BE2C (cell line): ENCODE measurements at regions not wholly inside any gene's neighbourhood (a gene's known extent, or its start where the extent isn't known, plus 50 kb on each side); places are given as distances from the start of the nearest gene placed in this dataset.

Experiments
- DNase-seq: peaks from one replicate; pipeline ENCODE4 v3.0.0-alpha.2; 2020
- H3K27me3 ChIP-seq: fragments of 250-450 bp; sonication (Bioruptor Pico); 2 replicates; pipeline ENCODE4 v1.5.1; 2020; ENCODE audit warnings: mild to moderate bottlenecking
- H3K36me3 ChIP-seq: fragments of 250-450 bp; sonication (Bioruptor Pico); 2 replicates; pipeline ENCODE4 v1.5.1; 2020; ENCODE audit warnings: mild to moderate bottlenecking
- H3K4me1 ChIP-seq: fragments of 250-450 bp; sonication (Bioruptor Pico); 2 replicates; pipeline ENCODE4 v1.5.1; 2020
- H3K4me3 ChIP-seq: 2 replicates; pipeline ENCODE4 v1.5.1; 2011; ENCODE audit warnings: low read depth, low read length
- H3K9me3 ChIP-seq: fragments of 250-450 bp; sonication (Bioruptor Pico); 2 replicates; pipeline ENCODE4 v1.5.1; 2020
- TF ChIP-seq, protein P1 (sequence below): IDR thresholded peaks from 2 replicates; pipeline ENCODE4 v1.5.1; 2012; ENCODE audit warnings: mild to moderate bottlenecking, low read depth, low read length

DNA sequence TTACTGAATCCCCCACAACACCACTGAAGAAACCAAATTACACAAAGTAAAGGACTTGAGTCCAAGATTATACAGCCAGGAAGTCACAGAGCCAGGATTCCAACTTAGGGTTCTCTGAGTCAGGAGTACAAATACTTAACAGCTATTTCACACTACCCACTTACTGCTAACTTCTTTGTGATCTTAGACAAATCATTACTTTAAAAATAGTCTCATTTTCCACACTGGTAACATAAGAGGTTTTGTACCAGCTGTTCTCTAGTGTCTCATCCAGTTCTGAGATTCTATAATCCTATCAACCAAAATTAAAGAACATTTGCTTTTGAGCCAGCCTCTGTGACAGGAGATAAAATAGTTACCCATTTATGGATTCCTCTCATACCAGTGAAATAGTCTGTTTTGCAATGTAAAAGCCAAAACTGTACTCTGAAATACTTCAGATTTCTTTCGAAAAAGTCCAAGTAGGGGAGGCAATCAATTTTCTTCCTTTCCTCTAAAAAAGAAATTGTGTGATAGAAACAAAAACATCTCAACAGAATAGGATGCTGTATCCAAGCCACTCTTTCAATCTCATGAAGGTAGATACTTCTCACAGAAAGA lies 157.6 kb downstream of the LRATD1 start:
- H3K27me3 ChIP-seq: no peaks in the 10 kb centered on the region
- no peak overlapping the region for H3K4me3 ChIP-seq
- no peaks in the 10 kb centered on the region for H3K9me3 ChIP-seq
- DNase-seq: no peak
- no peaks in the 10 kb centered on the region for H3K36me3 ChIP-seq
- TF ChIP-seq, protein P1, sequence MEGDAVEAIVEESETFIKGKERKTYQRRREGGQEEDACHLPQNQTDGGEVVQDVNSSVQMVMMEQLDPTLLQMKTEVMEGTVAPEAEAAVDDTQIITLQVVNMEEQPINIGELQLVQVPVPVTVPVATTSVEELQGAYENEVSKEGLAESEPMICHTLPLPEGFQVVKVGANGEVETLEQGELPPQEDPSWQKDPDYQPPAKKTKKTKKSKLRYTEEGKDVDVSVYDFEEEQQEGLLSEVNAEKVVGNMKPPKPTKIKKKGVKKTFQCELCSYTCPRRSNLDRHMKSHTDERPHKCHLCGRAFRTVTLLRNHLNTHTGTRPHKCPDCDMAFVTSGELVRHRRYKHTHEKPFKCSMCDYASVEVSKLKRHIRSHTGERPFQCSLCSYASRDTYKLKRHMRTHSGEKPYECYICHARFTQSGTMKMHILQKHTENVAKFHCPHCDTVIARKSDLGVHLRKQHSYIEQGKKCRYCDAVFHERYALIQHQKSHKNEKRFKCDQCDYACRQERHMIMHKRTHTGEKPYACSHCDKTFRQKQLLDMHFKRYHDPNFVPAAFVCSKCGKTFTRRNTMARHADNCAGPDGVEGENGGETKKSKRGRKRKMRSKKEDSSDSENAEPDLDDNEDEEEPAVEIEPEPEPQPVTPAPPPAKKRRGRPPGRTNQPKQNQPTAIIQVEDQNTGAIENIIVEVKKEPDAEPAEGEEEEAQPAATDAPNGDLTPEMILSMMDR: no peak
- H3K4me1 ChIP-seq: no peaks in the 10 kb centered on the region

DNA sequence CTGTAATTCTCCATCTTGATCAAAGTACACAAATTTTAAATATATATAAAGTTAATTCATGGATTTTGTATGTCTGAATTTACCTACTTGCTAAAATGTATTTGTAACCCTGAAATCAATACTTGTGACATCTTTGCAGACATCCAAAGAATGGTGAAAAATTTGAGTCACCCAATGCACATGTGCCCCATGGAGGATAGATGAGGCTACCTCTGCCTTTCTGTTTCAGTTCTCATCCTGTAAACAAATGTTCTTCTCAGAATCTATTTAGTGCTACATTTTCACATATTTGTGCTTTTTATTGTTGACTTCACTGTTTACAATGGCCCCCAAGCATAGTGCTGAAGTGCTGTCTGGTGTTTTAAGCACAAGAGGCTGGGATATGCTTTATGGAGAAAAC lies 171.5 kb downstream of the LRATD1 start:
- no peaks in the 10 kb centered on the region for H3K4me1 ChIP-seq
- H3K9me3 ChIP-seq: no peaks in the 10 kb centered on the region
- no peak overlapping the region for H3K4me3 ChIP-seq
- no peaks in the 10 kb centered on the region for H3K27me3 ChIP-seq
- H3K36me3 ChIP-seq: no peaks in the 10 kb centered on the region
- no peak for DNase-seq
- TF ChIP-seq, protein P1: no peak

DNA sequence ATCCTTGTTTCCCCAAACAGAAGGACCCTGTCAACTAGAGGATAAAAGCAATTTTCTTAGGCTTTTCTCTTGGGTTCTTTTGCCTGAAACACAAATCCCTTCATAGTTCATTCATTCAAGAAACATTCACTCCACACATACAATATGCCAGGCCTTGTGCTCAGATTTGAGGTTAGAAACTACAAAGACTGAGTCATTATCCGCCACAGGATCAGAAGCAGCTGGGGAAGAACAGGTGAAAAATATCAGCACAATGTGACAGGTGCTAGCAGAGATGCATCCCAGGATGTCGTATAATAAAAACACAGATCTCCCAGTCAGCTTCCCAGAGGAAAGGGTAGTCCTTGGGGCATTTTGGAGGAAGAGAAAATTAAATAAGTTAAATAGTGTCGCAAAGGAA lies 172.4 kb downstream of the LRATD1 start:
- Histone ChIP-seq H3K27me3 (no peaks in the 10 kb centered on the region), H3K36me3 (no peaks in the 10 kb centered on the region), H3K4me1 (no peaks in the 10 kb centered on the region), H3K9me3 (no peaks in the 10 kb centered on the region), H3K4me3 (no peak overlapping the region)
- no peak for DNase-seq
- TF ChIP-seq, protein P1: no peak

DNA sequence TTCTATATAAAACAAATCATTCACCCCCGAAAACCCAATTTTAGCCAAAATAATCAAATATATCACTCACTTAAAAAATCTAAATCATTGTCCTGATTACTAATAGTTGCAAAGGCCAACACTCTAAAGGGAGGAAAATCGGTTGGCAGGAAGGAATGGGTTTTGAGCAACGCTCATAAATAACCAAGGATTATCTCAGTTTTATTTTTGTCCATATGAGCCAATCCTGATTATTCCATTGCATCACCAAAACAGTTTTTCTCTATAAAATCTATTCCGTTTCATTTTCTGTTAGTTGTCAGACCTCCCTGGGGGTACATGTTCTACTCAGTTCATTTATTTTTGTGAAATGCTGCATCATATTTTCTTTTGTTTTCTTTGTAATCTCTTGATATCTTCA lies 174.1 kb downstream of the LRATD1 start:
- Histone ChIP-seq H3K4me1 (no peaks in the 10 kb centered on the region), H3K4me3 (no peak overlapping the region), H3K36me3 (no peaks in the 10 kb centered on the region), H3K9me3 (no peaks in the 10 kb centered on the region), H3K27me3 (no peaks in the 10 kb centered on the region)
- no peak for DNase-seq
- TF ChIP-seq, protein P1: no peak

GRCh38 chr2:14815201-14815600 lies 182.7 kb downstream of the LRATD1 start:
- H3K36me3 ChIP-seq: no peaks in the 10 kb centered on the region
- no peak overlapping the region for H3K4me3 ChIP-seq
- no peaks in the 10 kb centered on the region for H3K4me1 ChIP-seq
- TF ChIP-seq, protein P1: no peak
- no peak for DNase-seq
- no peaks in the 10 kb centered on the region for H3K9me3 ChIP-seq
- no peaks in the 10 kb centered on the region for H3K27me3 ChIP-seq

DNA sequence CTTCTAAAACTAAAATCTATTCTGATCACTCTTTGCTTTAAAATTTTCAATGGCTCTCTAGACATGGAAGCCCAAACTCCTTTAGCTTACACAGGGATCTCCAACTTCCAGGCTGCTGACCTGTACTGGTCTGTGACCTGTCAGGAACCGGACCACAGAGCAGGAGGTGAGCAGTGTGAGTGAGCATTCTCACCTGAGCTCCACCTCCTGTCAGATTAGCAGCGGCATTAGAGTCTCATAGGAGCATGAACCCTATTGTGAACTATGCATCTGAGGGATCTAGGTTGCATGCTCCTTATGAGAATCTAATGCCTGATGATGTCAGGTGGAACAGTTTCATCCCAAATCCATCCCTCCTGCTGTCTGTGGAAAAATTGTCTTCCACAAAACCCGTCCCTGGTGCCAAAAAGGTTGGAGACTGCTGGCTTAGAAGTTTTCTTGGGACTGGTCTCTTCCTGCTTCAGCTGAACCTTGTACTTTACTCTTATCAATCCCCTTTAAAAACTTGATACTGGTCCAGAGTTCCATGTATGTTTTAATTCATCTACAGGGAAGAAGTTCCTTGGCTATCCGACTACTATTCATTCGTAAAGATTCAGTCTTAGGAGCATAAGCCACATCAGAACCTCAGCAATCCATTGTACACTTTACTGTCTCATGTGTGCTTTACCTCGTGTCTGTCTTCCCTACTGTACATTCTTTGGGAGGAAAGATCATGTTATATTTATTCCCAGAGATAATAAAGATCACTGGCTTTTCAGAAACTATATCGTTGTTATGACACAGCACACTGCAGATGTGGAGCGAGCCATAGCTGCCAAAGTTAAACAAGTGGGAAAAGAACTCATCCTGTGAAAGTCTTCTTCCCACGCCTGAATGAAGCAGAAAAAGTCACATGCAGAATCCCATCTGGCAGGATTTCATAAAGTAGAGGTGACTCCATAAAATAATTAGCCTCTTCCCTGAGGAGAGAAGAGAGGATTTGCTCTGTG lies 183.8 kb downstream of the LRATD1 start:
- Histone ChIP-seq H3K4me1 (no peaks in the 10 kb centered on the region), H3K36me3 (no peaks in the 10 kb centered on the region), H3K27me3 (no peaks in the 10 kb centered on the region), H3K9me3 (no peaks in the 10 kb centered on the region), H3K4me3 (no peak overlapping the region)
- TF ChIP-seq, protein P1: no peak
- no peak for DNase-seq
